ENCODE measurements at regions not wholly inside any gene's neighbourhood (a gene's known extent, or its start where the extent isn't known, plus 50 kb on each side); places are given as distances from the start of the nearest gene placed in this dataset.
A peak's percentile ranks its signal among the peaks of the same experiment; 100 is the strongest.

DNA sequence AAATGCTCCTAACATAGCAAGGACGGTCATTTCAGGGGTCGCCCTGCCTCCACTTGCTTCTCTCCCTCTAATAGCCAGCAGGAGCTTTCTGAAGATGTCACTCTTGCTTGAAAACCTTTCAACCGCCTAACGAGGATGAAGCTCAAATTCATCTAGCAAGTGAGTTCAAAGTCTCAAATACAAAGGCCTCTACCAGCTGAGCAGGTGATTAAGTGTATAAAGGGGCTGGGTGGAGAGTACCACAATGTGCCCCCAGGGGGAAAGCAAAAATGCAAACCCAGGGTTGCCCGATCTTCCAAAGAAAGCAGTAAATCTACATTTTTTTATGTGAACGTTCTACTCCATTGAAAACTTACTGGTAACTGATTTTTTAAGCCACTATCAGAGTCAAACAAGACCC lies 50.4 kb upstream of the GRIP2 start:
- no peak for DNase-seq

GRCh38 chr3:14592390-14592789 lies 52.2 kb upstream of the GRIP2 start:
- no peak for DNase-seq

DNA sequence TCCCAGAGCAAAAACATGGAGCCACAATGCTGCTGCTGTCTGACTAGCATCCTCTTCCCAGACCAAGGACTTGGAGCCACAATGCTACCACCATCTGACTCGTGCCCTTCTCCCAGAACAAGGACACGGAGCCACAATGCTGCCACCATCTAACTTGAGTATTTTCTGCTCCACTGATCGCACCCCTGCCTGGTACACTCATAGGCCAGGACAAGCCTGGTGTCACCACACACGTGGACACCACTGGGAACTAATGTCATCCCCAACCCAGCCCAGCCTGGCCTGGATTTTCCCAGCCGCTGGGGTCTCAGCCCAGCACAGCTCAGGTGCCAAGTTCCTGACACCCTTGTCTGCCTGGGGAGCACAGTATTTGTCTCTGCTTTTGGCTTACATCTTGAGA lies 52.7 kb upstream of the GRIP2 start:
- DNase-seq: no peak

GRCh38 chr3:14594234-14594633 lies 54.1 kb upstream of the GRIP2 start:
- no peak for DNase-seq

DNA sequence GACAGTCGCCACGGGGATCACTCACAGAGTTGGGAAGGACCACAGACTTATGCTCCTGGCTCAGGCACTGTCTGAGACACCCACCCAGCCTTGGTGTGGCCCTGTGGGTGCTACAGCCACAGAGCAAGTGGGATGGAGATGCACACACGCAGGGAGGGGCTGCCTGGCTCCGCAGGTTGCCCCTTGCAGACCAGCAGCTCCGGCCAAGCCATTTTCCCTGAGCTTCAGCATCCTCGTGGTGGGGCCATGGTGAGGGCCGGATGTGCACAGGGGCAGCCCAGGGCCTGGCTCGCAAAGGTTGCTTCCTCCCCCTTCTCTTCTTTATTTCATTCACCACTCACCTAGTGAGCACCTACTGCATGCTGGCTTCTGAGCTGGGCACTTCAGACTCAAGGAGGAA lies 55.4 kb upstream of the GRIP2 start:
- no peak for DNase-seq

GRCh38 chr3:14597266-14597665 lies 54.3 kb upstream of the CCDC174 start:
- no peak for DNase-seq

DNA sequence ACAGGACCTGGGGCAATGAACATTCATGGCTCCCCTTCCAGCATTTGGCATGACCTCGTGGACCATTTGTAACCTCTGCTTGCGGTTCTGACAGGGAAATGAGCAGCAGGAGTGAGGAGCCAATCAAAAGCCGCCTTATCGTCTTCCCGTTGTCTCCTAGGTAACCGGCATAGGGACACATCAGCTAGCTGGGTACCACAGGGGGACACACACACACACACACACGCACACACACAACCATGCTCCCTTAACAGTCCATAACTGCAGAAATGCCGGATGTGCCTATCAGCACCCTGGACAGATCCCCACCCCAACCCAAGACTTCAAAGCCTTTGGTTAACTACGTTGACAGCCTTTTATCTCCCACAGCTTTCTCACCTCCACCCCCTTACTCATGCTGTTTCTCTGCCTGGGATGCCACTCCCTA lies 53.4 kb upstream of the CCDC174 start:
- DNase-seq: peak; percentile 16

DNA sequence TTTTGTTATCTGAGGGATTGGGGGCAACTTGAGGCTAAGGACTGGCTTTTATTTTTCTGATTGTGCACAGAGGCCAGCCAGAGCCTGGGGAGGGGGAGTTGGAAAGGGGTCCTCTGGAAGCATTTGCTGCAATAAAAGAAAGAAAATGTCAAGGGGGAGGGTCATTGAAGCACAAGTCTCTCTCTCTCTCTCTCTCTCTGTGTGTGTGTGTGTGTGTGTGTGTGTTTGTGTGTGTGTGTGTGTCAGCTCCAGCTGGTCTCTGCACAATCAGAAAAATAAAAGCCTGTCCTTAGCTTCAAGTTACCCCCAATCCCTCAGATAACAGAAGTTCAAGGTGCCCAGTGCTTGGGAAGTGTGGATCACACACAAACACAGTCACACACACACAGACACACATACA lies 52.1 kb upstream of the CCDC174 start:
- DNase-seq: no peak

DNA sequence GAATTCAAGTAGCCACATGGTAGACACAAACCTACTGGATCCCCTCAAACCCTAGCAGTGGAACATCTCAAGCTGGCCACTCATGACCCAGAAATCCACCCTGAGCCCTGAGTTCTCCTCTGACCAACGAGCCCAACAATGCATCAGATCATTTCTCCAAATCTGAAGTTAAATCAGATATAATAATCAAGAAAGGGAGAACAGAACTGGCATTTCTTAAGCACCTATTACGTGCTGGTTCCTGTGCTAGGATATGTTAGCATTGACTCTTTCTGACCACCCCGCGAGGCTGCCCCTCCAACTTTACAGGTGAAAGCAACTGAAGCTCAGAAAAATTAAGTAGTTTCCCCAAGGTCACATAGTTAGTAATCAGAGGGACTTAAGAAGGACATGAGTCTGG lies 51.5 kb upstream of the CCDC174 start:
- no peak for DNase-seq

GRCh38 chr3:14600856-14601610 lies 50.5 kb upstream of the CCDC174 start:
- no peak for DNase-seq

DNA sequence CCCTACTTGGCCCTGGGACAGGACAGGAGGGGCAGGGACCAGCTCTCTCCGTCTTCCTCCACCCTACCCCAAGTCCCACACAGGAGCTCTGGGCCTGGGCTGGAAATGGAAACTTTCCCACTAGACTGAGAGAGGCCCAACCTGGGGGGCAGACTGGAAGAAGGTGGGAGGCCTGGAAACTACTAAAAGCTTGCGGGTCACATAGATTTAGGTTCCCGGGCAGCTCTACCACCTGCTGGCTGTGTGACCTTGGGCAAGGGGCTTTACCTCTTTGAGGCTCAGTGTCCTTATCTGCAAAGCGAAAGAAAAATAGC lies 49.9 kb upstream of the CCDC174 start:
- no peak for DNase-seq
